ENCODE measurements at regions not wholly inside any gene's neighbourhood (a gene's known extent, or its start where the extent isn't known, plus 50 kb on each side); places are given as distances from the start of the nearest gene placed in this dataset.

GRCh38 chr13:59205501-59205900, 958.2 kb downstream of the DIAPH3 start:
- Mint-ChIP-seq H3K4me1 (ENCODE audit: unreplicated experiment) (no peaks in the 10 kb centered on the region), H3K4me3 (ENCODE audit: unreplicated experiment) (no peak overlapping the region), H3K27ac (ENCODE audit: unreplicated experiment) (no peak overlapping the region), H3K27me3 (ENCODE audit: unreplicated experiment) (no peaks in the 10 kb centered on the region), H3K36me3 (ENCODE audit: low read depth, unreplicated experiment) (no peaks in the 10 kb centered on the region), H3K9me3 (ENCODE audit: unreplicated experiment) (no peaks in the 10 kb centered on the region)
- no peak for TF ChIP-seq CTCF (IDR thresholded peaks at IDR 0.05; ENCODE audit: unreplicated experiment)
- DNase-seq (ENCODE audit: low spot score): no peak

- no peaks in the 10 kb centered on the region for H3K36me3 Mint-ChIP-seq (ENCODE audit: low read depth, unreplicated experiment)
- no peak for DNase-seq (ENCODE audit: low spot score)
- TF ChIP-seq CTCF (IDR thresholded peaks at IDR 0.05; ENCODE audit: unreplicated experiment): no peak
- no peaks in the 10 kb centered on the region for H3K4me1 Mint-ChIP-seq (ENCODE audit: unreplicated experiment)
- H3K4me3 Mint-ChIP-seq (ENCODE audit: unreplicated experiment): no peak overlapping the region
- H3K27me3 Mint-ChIP-seq (ENCODE audit: unreplicated experiment): peaks cover 2% of the 10 kb centered on the region
- no peak overlapping the region for H3K27ac Mint-ChIP-seq (ENCODE audit: unreplicated experiment)
- H3K9me3 Mint-ChIP-seq (ENCODE audit: unreplicated experiment): no peaks in the 10 kb centered on the region
These were observed 955.1 kb downstream of the DIAPH3 start for GRCh38 chr13:59208405-59209195.

- no peak for DNase-seq (ENCODE audit: low spot score)
- Mint-ChIP-seq H3K27me3 (ENCODE audit: unreplicated experiment) (peaks cover 2% of the 10 kb centered on the region), H3K27ac (ENCODE audit: unreplicated experiment) (no peak overlapping the region), H3K4me1 (ENCODE audit: unreplicated experiment) (no peaks in the 10 kb centered on the region), H3K4me3 (ENCODE audit: unreplicated experiment) (no peak overlapping the region), H3K36me3 (ENCODE audit: low read depth, unreplicated experiment) (no peaks in the 10 kb centered on the region), H3K9me3 (ENCODE audit: unreplicated experiment) (no peaks in the 10 kb centered on the region)
- no peak for TF ChIP-seq CTCF (IDR thresholded peaks at IDR 0.05; ENCODE audit: unreplicated experiment)
These were observed 953.2 kb downstream of the DIAPH3 start for GRCh38 chr13:59210543-59210942.

GRCh38 chr13:59211606-59212005, 952.1 kb downstream of the DIAPH3 start:
- DNase-seq (ENCODE audit: low spot score): no peak
- TF ChIP-seq CTCF (IDR thresholded peaks at IDR 0.05; ENCODE audit: unreplicated experiment): no peak
- peaks cover 2% of the 10 kb centered on the region for H3K27me3 Mint-ChIP-seq (ENCODE audit: unreplicated experiment)

GRCh38 chr13:59229401-59229800, 934.3 kb downstream of the DIAPH3 start:
- Mint-ChIP-seq H3K4me3 (ENCODE audit: unreplicated experiment) (no peak overlapping the region), H3K36me3 (ENCODE audit: low read depth, unreplicated experiment) (no peaks in the 10 kb centered on the region), H3K9me3 (ENCODE audit: unreplicated experiment) (no peaks in the 10 kb centered on the region), H3K27me3 (ENCODE audit: unreplicated experiment) (no peaks in the 10 kb centered on the region), H3K27ac (ENCODE audit: unreplicated experiment) (no peak overlapping the region), H3K4me1 (ENCODE audit: unreplicated experiment) (no peaks in the 10 kb centered on the region)
- TF ChIP-seq CTCF (IDR thresholded peaks at IDR 0.05; ENCODE audit: unreplicated experiment): no peak
- no peak for DNase-seq (ENCODE audit: low spot score)

More at GRCh38 chr13:59211606-59212005, 952.1 kb downstream of the DIAPH3 start:
- Mint-ChIP-seq H3K36me3 (ENCODE audit: low read depth, unreplicated experiment) (no peaks in the 10 kb centered on the region), H3K4me1 (ENCODE audit: unreplicated experiment) (peaks cover 3% of the 10 kb centered on the region), H3K9me3 (ENCODE audit: unreplicated experiment) (no peaks in the 10 kb centered on the region), H3K4me3 (ENCODE audit: unreplicated experiment) (no peak overlapping the region), H3K27ac (ENCODE audit: unreplicated experiment) (no peak overlapping the region)

Measured in endothelial cell (in vitro differentiated cells).